ENCODE measurements at regions not wholly inside any gene's neighbourhood (a gene's known extent, or its start where the extent isn't known, plus 50 kb on each side); places are given as distances from the start of the nearest gene placed in this dataset.

- no peak for TF ChIP-seq CTCF (tag by site-specific recombination; IDR thresholded peaks at IDR 0.05)
- TF ChIP-seq ZNF169 (tag by site-specific recombination; IDR thresholded peaks at IDR 0.05) = no peak
- no peak for TF ChIP-seq ZNF776 (tag by site-specific recombination; IDR thresholded peaks at IDR 0.05; ENCODE audit: borderline replicate concordance)
- TF ChIP-seq SP2 (tag by site-specific recombination; IDR thresholded peaks at IDR 0.05) = no peak
- TF ChIP-seq TCF7L2 (IDR thresholded peaks at IDR 0.05; ENCODE audit: borderline replicate concordance, low read depth, low read length) = no peak
- TF ChIP-seq ZBTB10 (tag by site-specific recombination; IDR thresholded peaks at IDR 0.05) = no peak
- no peak for TF ChIP-seq ZNF121 (tag by site-specific recombination; IDR thresholded peaks at IDR 0.05)
- no peak for TF ChIP-seq PBX3 (CRISPR knock-in tag; IDR thresholded peaks at IDR 0.05)
- no peak for TF ChIP-seq ZNF18 (tag by site-specific recombination; IDR thresholded peaks at IDR 0.05)
These were observed 61.5 kb downstream of the MYEOV start for GRCh38 chr11:69355346-69355940.

Measured in HEK293 (cell line).